ENCODE measurements at regions not wholly inside any gene's neighbourhood (a gene's known extent, or its start where the extent isn't known, plus 50 kb on each side); places are given as distances from the start of the nearest gene placed in this dataset.

DNA sequence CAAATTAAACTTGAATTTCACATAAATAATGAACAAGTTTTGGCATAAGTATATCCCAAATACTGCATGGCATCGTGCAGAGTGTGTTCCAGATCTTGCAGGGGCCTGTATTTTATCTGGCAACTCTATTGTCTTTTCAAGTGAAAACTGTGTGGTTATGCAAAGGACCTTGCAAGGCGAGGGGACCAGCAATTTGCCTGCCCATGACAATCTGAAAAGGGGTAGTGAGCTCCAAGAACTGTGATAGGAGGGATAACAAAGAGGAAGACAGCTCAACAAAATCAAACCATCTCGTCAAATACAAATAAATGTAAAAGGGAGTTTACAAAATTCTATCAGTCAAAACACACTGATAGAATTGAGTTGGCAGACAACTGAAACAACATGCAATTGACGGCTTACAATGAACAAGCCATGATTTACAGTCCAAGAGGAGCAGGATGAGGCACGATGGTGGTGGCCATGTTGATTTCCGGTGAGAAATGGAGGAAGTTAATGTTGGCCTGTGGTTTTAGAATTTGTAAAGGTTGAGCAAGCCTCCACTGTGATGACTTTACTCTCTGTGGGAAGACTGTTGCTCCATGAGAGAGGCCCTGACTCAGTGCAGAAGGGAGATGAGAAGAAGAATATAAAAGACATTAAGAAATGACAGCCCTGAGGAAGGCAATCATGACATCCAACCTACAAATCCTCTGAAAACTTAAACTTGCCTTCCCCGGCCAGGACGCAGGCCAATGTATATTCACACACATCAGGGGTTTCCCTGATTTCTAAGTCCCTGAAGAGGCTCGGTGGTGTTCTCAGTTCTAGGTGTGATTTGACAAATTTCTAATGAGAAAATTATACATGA is 132.2 kb downstream of the ADSS2 start:
- TF ChIP-seq, protein P1, sequence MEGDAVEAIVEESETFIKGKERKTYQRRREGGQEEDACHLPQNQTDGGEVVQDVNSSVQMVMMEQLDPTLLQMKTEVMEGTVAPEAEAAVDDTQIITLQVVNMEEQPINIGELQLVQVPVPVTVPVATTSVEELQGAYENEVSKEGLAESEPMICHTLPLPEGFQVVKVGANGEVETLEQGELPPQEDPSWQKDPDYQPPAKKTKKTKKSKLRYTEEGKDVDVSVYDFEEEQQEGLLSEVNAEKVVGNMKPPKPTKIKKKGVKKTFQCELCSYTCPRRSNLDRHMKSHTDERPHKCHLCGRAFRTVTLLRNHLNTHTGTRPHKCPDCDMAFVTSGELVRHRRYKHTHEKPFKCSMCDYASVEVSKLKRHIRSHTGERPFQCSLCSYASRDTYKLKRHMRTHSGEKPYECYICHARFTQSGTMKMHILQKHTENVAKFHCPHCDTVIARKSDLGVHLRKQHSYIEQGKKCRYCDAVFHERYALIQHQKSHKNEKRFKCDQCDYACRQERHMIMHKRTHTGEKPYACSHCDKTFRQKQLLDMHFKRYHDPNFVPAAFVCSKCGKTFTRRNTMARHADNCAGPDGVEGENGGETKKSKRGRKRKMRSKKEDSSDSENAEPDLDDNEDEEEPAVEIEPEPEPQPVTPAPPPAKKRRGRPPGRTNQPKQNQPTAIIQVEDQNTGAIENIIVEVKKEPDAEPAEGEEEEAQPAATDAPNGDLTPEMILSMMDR (IDR thresholded peaks at IDR 0.05) = no peak
- no peak for TF ChIP-seq POLR2A (IDR thresholded peaks at IDR 0.05)
- no peak for TF ChIP-seq POLR2AphosphoS5 (IDR thresholded peaks at IDR 0.05)

Measured in prostate gland (tissue), 2 donors.